ENCODE measurements at regions not wholly inside any gene's neighbourhood (a gene's known extent, or its start where the extent isn't known, plus 50 kb on each side); places are given as distances from the start of the nearest gene placed in this dataset.

DNA sequence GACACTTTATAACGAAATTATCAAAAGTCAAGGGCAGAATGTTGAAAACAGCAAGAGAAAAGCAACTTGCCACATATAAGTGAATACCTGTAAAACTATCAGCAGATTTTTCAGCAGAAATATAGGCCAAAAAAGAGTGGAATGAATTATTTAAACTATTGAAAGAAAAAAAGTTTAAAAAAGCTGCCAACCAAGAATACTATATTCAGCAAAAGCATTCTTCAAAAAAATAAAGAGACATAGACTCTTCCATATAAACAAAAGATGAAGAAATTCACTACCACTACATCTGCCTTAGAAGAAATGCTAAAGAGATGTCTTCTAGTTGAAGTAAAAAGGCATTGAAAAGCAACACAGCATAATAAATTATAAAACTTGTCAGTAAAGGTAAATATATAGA, 80.6 kb upstream of the CPNE8 start:
- TF ChIP-seq POLR2A (IDR thresholded peaks at IDR 0.05; ENCODE audit: low read depth, low read length) (no peak), POLR2AphosphoS5 (IDR thresholded peaks at IDR 0.05; ENCODE audit: low read depth, low read length) (no peak), POU2F2 (IDR thresholded peaks at IDR 0.05; ENCODE audit: low read depth, low read length) (no peak), TAF1 (IDR thresholded peaks at IDR 0.05; ENCODE audit: low read depth, low read length) (no peak)
